IgD-negative memory B cell (primary cell): ENCODE measurements at regions not wholly inside any gene's neighbourhood (a gene's known extent, or its start where the extent isn't known, plus 50 kb on each side); places are given as distances from the start of the nearest gene placed in this dataset.

ENCODE experiments used
- H3K27ac Mint-ChIP-seq, 3 donors: one replicate each; pipeline ENCODE4 v1.8.0; 2020 to 2022; ENCODE audit warnings: mild to moderate bottlenecking in 3 of 3, mixed read lengths in 3 of 3, moderate library complexity in 1 of 3
- H3K27me3 Mint-ChIP-seq: one replicate; pipeline ENCODE4 v1.8.0; 2021; ENCODE audit warnings: mixed read lengths
- H3K36me3 Mint-ChIP-seq: one replicate; pipeline ENCODE4 v1.8.0; 2020; ENCODE audit warnings: mild to moderate bottlenecking, mixed read lengths
- H3K4me1 Mint-ChIP-seq, 3 donors: one replicate each; pipeline ENCODE4 v1.8.0; 2020 to 2022; ENCODE audit warnings: mixed read lengths in 3 of 3, mild to moderate bottlenecking in 1 of 3
- H3K4me3 Mint-ChIP-seq, 4 donors: one replicate each; pipeline ENCODE4 v1.8.0; 2020 to 2022; ENCODE audit warnings: mild to moderate bottlenecking in 4 of 4, mixed read lengths in 4 of 4, moderate library complexity in 3 of 4
- H3K9me3 Mint-ChIP-seq, 3 donors: one replicate each; pipeline ENCODE4 v1.8.0; 2020 to 2021; ENCODE audit warnings: mixed read lengths in 3 of 3, mild to moderate bottlenecking in 1 of 3

DNA sequence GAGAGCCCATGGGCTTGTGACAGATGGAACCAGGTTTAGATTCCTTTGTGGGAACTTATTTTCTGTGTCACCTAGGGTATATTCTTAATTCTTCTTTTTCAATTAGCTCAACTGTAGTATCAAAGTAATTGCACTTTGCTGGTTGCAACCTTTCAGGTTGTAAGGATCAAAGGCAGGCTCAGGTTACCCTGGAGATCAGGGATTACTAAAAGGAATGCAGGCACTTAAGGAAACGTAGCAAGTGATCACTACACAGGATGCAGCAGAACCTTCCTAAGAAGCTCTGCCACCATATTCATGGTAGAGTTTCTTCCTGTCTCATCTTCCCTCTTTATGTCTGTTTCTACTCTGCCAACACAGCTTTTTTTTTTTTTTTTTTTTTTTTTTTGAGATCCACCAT lies 133.2 kb upstream of the JAG1 start:
- H3K4me3 Mint-ChIP-seq: no peak overlapping the region
- H3K27ac Mint-ChIP-seq: no peak overlapping the region
- peaks cover 0 to 1% (median 0%) of the 10 kb centered on the region in 3 donors for H3K4me1 Mint-ChIP-seq
- H3K9me3 Mint-ChIP-seq: peaks cover 0 to 7% (median 4%) of the 10 kb centered on the region in 3 donors
- H3K36me3 Mint-ChIP-seq: no peaks in the 10 kb centered on the region
- no peaks in the 10 kb centered on the region for H3K27me3 Mint-ChIP-seq

DNA sequence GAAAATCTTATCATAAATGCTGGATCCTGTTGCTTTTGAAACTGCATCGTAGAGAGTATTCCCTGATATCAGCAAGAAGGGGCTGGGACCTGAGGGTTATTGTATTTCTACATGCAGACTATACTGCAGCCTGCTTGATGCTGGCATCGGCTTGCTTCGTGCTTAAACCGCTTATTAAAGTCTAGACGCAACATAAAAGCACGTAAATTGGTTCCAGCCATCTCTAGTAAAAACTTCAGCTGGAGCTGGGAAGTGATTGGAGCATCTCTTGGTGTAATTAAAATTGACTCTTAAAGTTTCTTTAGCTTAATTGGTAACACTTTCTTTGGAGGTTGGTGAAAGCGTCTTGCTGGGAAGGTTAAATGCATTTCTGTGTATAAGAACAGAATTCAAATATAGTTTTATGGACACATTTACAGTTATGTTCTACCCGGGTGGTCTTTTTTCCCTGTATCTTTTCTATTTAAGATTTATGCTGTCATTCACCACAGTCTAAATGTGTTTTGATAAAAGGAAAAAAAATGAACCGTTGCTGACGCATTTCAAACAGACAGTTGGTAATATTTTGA lies 139.0 kb upstream of the JAG1 start:
- H3K9me3 Mint-ChIP-seq: peaks cover 0 to 6% (median 4%) of the 10 kb centered on the region in 3 donors
- H3K36me3 Mint-ChIP-seq: no peaks in the 10 kb centered on the region
- no peaks in the 10 kb centered on the region for H3K27me3 Mint-ChIP-seq
- H3K4me3 Mint-ChIP-seq: no peak overlapping the region
- no peak overlapping the region for H3K27ac Mint-ChIP-seq
- no peaks in the 10 kb centered on the region for H3K4me1 Mint-ChIP-seq

- H3K36me3 Mint-ChIP-seq: no peaks in the 10 kb centered on the region
- H3K27ac Mint-ChIP-seq: no peak overlapping the region
- no peaks in the 10 kb centered on the region for H3K4me1 Mint-ChIP-seq
- no peak overlapping the region for H3K4me3 Mint-ChIP-seq
- H3K9me3 Mint-ChIP-seq: no peaks in the 10 kb centered on the region
- no peaks in the 10 kb centered on the region for H3K27me3 Mint-ChIP-seq
Observed at GRCh38 chr20:10823585-10823984, 149.8 kb upstream of the JAG1 start.

DNA sequence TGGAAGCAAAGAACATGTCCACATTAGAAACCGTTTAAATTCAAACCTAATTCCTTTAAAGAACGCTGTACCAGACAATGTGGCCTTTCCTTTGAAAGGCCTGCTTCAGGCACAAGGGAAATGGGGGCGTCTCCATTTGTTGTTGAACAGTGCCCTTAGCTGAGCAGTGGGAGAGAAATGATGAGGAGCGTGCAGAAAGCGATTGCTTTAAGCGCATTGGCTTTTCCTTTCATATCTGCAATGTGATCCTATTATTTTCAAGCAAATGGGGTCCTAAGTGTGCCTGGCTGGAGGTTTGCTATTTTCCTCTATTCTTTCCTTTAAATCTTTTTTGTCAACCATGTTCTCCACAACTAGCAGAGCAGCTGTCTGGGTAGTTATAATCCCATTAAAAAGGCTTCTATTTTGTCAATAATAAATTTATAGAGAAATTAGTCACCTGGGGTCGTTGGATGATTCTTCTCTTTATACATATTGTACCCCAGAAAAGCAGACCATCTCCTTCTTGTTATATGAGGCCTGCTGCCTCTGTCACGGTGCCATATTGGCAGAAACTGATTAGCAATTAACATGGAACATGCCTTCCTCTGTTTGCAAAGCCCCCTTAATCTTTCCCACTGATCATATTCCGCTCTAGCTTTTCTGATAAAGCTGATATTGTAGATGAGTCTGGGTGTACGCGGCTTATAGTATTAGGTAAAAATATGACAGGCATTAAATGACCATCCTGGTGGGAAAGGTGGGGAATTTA lies 151.1 kb upstream of the JAG1 start:
- no peaks in the 10 kb centered on the region for H3K9me3 Mint-ChIP-seq
- no peak overlapping the region for H3K4me3 Mint-ChIP-seq
- H3K27me3 Mint-ChIP-seq: no peaks in the 10 kb centered on the region
- H3K27ac Mint-ChIP-seq: no peak overlapping the region
- H3K36me3 Mint-ChIP-seq: no peaks in the 10 kb centered on the region
- H3K4me1 Mint-ChIP-seq: no peaks in the 10 kb centered on the region

GRCh38 chr20:10826111-10826510 lies 152.3 kb upstream of the JAG1 start:
- Mint-ChIP-seq H3K4me3 (no peak overlapping the region), H3K27me3 (no peaks in the 10 kb centered on the region), H3K4me1 (no peaks in the 10 kb centered on the region), H3K27ac (no peak overlapping the region), H3K36me3 (no peaks in the 10 kb centered on the region), H3K9me3 (no peaks in the 10 kb centered on the region)

DNA sequence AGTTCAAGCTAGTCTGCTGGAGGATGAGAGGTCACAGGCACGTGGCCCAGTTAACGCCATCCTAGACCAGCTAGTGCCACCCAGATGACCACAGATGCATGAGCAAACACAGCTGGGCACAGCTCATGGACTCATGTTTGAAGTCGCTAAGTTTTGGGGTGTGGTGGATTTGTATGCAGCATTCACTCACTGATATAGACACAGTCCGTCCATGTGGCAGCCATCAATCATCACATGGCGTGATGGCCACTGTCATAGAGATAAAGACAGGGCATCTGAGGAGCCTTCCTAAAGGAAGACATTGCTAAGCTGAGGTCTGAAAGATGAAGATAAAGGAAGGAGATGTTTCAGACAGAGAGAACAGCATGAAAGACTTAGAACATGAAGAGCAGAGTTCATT lies 154.4 kb upstream of the JAG1 start:
- Mint-ChIP-seq H3K4me1 (no peaks in the 10 kb centered on the region), H3K27me3 (no peaks in the 10 kb centered on the region), H3K27ac (no peak overlapping the region), H3K9me3 (no peaks in the 10 kb centered on the region), H3K36me3 (no peaks in the 10 kb centered on the region), H3K4me3 (no peak overlapping the region)

DNA sequence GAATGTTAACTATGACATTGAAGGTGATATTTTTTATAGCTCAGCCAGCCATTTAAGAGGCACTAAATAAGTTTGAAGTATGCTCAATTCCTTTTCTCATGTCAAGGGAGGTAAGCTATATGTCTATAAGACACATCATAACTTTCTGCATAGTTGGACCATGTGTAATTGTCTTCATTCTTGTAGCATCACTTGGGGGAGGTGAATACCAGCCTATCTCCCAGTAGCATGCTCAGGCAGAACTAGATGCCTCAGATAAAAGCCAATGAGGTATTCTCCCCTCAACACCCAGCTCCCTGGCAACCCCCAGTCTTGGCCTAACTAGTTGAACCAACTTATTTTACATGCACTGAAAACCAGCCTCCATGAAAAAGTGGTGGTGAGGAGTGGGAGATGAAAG lies 158.3 kb upstream of the JAG1 start:
- H3K36me3 Mint-ChIP-seq: no peaks in the 10 kb centered on the region
- H3K4me1 Mint-ChIP-seq: no peaks in the 10 kb centered on the region
- no peak overlapping the region for H3K4me3 Mint-ChIP-seq
- no peak overlapping the region for H3K27ac Mint-ChIP-seq
- H3K27me3 Mint-ChIP-seq: no peaks in the 10 kb centered on the region
- peaks cover 0 to 4% (median 0%) of the 10 kb centered on the region in 3 donors for H3K9me3 Mint-ChIP-seq

GRCh38 chr20:10837901-10838300 lies 164.1 kb upstream of the JAG1 start:
- Mint-ChIP-seq H3K9me3 (peaks cover 4 to 21% (median 6%) of the 10 kb centered on the region in 3 donors), H3K27ac (no peak overlapping the region), H3K36me3 (peaks cover 1% of the 10 kb centered on the region), H3K4me3 (no peak overlapping the region), H3K27me3 (no peaks in the 10 kb centered on the region), H3K4me1 (no peaks in the 10 kb centered on the region)

DNA sequence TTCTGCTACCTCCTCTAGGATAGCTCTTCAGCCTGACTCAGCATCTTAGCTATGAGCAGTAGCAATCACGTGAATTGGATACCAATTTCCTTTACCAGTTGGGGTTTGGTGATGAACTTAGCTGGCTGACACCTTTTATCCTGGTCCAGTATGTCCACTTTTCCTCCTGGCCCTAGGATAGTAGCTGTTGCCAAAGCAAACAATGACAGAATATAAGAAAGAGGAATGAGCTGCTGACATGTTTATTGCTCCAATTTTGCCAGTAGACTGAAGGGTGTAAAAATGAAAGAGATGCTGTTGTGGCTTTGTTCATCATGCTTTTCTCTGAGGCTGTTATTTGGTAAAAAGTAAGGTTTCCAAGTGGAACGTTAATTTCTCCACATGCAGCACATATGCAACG lies 168.3 kb upstream of the JAG1 start:
- H3K9me3 Mint-ChIP-seq: peaks cover 4 to 17% (median 6%) of the 10 kb centered on the region in 3 donors

DNA sequence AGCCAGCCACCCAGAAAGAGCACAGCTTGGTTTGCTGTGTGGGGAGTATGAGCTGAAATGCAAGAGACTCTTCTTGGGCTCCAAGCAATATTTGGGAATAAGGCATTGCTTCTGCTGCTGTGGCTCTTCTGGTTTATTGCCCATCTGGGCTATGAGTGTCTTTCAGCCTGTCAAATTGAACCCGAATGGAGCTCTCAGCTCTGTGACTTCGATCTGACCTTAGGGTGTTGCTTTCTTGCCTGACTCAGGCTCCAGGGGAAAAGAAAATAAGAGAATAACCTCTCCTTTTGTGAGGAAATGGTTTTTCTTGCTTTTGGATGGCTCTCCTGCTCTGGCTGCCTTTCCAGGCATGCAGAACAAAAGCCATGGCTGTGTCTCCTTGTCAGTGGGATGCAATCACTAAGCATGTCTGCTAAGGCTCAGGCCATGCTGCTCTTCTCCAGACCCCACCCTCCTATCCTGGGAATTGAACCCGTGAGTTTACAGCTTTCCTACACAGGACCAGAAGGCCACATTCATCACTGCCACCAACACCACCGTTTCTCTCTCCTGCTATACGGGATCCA lies 169.4 kb upstream of the JAG1 start:
- no peaks in the 10 kb centered on the region for H3K4me1 Mint-ChIP-seq
- peaks cover 1% of the 10 kb centered on the region for H3K36me3 Mint-ChIP-seq
- H3K9me3 Mint-ChIP-seq: peaks cover 4 to 20% (median 6%) of the 10 kb centered on the region in 3 donors
- no peak overlapping the region for H3K4me3 Mint-ChIP-seq
- no peaks in the 10 kb centered on the region for H3K27me3 Mint-ChIP-seq
- no peak overlapping the region for H3K27ac Mint-ChIP-seq

More for the DNA sequence above, 168.3 kb upstream of the JAG1 start:
- H3K27ac Mint-ChIP-seq: no peak overlapping the region
- no peak overlapping the region for H3K4me3 Mint-ChIP-seq
- no peaks in the 10 kb centered on the region for H3K4me1 Mint-ChIP-seq
- no peaks in the 10 kb centered on the region for H3K27me3 Mint-ChIP-seq
- H3K36me3 Mint-ChIP-seq: peaks cover 1% of the 10 kb centered on the region

DNA sequence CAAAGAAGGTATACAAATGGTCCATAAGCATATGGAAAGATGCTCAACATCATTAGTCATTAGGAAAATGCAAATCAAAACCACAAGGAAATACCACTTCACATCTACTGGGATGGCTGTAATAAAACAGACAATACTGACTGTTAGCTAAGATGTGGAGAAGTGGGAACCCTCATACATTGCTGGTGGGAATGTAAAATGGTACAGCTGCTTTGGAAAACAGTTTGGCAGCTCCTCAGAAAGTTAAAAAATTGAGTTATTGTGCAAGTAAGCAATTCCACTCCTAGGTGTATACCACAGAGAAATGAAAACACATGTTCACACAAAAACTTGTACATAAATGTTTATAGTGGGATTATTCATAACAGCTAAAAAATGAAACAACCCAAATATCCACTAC lies 173.0 kb upstream of the JAG1 start:
- Mint-ChIP-seq H3K27me3 (no peaks in the 10 kb centered on the region), H3K27ac (no peak overlapping the region), H3K4me1 (peaks cover 0 to 2% (median 0%) of the 10 kb centered on the region in 3 donors), H3K36me3 (no peaks in the 10 kb centered on the region), H3K9me3 (peaks cover 0 to 16% (median 2%) of the 10 kb centered on the region in 3 donors), H3K4me3 (no peak overlapping the region)

DNA sequence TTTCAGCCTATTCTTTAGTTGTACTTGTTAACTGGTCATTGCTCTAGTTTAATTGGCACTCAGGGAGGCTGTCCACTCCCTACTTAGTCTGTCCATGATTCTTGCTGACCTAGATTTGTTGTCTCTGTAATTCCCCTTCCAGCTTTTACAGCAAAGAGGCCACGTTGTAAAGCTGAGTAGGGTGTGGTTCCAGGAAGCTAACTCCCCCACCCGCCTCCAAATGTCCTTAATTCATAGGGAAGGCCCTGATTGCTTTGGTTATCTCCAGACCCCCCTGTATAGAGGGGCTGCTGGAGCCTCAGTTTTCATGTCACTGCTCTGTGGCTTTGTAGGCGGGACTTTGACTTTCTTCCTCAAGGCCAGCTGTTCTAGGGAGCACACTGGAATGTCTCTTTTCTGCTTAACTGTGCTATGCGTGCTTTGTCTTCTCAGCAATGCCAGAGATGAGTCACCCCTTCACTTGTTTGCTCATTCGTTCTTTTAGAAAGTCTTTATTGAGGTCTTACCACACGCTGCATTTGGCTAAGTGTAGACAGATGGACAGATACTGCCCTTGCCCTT lies 175.1 kb upstream of the JAG1 start:
- Mint-ChIP-seq H3K36me3 (no peaks in the 10 kb centered on the region), H3K27me3 (no peaks in the 10 kb centered on the region), H3K9me3 (peaks cover 0 to 7% (median 2%) of the 10 kb centered on the region in 3 donors), H3K4me1 (peaks cover 0 to 2% (median 0%) of the 10 kb centered on the region in 3 donors), H3K27ac (no peak overlapping the region), H3K4me3 (no peak overlapping the region)

- H3K27me3 Mint-ChIP-seq: no peaks in the 10 kb centered on the region
- H3K9me3 Mint-ChIP-seq: peaks cover 2 to 4% (median 3%) of the 10 kb centered on the region in 3 donors
- no peak overlapping the region for H3K27ac Mint-ChIP-seq
- no peaks in the 10 kb centered on the region for H3K36me3 Mint-ChIP-seq
- H3K4me3 Mint-ChIP-seq: no peak overlapping the region
- peaks cover 0 to 2% (median 0%) of the 10 kb centered on the region in 3 donors for H3K4me1 Mint-ChIP-seq
Observed at GRCh38 chr20:10853176-10853575, 179.4 kb upstream of the JAG1 start.

DNA sequence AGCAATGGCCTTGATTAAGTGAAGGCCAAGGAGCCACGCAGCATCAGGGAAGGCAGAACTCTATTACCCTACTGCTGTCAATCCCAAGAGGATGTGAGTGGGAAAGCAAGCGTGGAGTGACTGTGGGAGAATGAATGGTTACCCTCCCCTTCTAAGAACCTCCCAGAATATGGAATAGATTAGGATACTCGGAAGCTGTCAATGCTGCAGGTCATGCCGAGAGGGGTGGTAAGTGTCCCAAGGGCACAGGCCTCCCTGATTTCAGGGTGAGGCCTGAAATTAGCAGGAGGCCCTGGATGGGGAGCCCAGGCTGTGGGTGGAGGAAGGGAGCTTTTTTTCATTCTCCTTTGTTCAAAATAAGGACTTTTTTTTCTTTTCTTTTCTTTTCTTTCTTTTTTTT lies 179.9 kb upstream of the JAG1 start:
- Mint-ChIP-seq H3K9me3 (peaks cover 2 to 4% (median 3%) of the 10 kb centered on the region in 3 donors), H3K27ac (no peak overlapping the region), H3K4me3 (peak overlapping the region in 1 of 4 donors; percentile 28), H3K27me3 (no peaks in the 10 kb centered on the region), H3K36me3 (no peaks in the 10 kb centered on the region), H3K4me1 (peaks cover 0 to 2% (median 0%) of the 10 kb centered on the region in 3 donors)

DNA sequence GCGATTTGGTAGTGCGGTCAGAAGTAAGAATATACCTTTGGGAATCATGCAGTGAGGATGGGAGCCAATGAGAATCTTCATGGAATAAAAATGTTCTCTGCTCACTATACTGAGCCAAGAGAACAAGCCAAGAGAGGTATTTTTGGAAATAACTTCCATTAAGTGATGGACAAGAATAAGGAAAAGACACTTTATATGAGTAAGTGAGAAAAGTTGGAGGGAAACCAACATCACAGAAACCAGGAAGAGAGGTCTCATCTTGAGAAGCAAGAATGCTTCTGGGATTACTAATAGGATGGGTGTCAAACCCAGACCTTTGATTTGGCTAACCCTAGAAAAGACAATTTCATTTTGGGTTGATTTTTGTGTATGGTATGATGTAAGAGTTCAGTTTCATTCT lies 181.2 kb upstream of the JAG1 start:
- no peaks in the 10 kb centered on the region for H3K27me3 Mint-ChIP-seq
- no peaks in the 10 kb centered on the region for H3K36me3 Mint-ChIP-seq
- no peak overlapping the region for H3K4me3 Mint-ChIP-seq
- H3K9me3 Mint-ChIP-seq: peaks cover 0 to 4% (median 3%) of the 10 kb centered on the region in 3 donors
- peaks cover 0 to 2% (median 0%) of the 10 kb centered on the region in 3 donors for H3K4me1 Mint-ChIP-seq
- no peak overlapping the region for H3K27ac Mint-ChIP-seq
